IPS-NIHi7 (cell line): ENCODE measurements at regions not wholly inside any gene's neighbourhood (a gene's known extent, or its start where the extent isn't known, plus 50 kb on each side); places are given as distances from the start of the nearest gene placed in this dataset.
"Not testable (repeated sequence)": the region's sequence is repeated elsewhere in the genome, so short reads cannot be mapped to it uniquely, and the experiment has no call there.

Experiments
- DNase-seq: peaks from one replicate; pipeline ENCODE4 v3.0.0; 2012; ENCODE audit warnings: mixed read lengths; ENCODE audit errors: extremely low spot score

DNA sequence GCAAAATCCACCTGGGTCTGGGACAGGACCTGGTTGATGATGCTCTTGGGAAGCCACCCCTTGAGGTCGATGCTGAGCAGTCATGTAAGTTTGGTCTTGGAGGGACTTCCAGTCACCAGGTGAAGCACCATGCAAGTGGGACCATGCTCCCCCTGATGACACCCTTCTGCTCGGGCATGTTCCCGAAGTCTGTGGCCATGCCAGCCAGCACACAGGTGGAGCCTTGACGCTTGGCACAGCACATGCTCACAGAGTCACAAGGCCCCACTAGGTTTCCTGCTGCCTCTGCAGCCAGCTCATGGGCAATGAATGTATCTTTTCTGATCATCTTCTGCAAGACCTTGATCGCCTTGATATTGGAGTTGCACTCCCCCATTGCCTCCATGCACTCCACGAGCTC, 1920.2 kb downstream of the PCDH9 start:
- DNase-seq = no peak

DNA sequence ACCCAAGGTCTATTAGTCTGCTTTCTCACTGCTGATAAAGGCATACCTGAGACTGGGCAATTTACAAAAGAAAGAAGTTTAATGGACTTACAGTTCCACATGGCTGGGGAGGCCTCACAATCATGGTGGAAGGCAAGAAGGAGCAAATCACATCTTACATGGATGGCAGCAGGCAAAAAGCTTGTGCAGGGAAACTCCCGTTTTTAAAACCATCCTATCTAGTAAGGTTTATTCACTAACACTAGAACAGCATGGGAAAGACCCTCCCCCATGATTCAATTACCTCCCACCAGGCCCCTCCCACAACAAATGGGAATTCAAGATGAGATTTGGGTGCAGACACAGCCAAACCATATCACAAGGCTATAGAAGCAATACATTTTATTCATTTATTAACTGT, 1921.4 kb downstream of the PCDH9 start:
- DNase-seq = not testable (repeated sequence)

DNA sequence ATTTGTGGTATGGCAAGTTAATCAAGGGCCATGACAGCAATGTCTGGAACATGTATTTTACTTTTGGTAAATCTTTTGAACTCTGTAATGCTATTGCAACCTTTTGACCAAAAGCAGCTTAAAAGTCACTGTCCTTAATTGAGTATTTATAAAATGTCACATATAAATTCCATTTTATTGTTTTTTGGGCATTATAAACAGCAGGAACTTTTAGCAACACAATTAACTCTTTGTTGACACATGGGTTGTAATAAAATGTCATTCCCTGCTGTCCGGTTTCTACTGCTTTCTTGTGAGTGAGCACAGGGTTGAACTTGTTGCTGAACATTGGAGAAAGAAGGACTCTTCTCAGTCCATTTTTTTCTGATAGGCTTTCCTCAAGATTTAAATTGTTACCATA, 1923.1 kb downstream of the PCDH9 start:
- DNase-seq = no peak

DNA sequence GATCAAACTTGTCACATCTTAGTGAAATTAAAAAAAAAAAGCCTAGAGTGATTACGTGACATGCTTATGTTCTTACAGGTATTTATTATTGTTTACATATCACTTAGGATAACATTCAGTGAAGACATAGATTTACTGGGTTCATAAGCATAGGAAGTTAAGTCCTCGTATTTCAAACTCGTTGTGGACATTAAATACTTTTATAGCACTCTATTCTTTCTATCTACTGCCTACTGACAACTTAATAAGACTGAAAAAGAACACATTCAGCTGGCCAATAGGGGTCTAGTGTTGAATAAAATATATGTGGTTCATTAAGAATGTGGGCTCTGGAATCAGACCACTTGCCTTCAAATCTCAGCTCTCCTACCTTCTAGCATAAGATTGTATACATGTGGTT, 1927.4 kb downstream of the PCDH9 start:
- no peak for DNase-seq

DNA sequence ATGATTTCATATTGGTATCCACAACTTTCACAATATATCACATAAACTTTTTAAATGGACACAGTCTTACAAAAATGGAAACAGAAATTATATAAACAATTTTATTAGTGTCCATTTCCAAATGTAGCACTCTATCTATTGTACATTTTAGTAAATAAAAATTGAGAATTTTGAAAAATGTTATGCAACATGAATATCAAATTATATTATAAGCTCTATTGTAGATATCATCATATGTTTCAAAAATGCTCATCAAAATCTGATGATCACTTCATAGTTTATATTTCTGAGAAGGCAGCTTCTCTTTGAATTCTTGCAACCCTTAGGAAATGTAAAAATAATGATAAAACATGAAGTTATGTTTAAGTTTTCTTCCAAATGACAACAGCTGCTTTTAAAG, 1928.6 kb downstream of the PCDH9 start:
- DNase-seq = no peak

DNA sequence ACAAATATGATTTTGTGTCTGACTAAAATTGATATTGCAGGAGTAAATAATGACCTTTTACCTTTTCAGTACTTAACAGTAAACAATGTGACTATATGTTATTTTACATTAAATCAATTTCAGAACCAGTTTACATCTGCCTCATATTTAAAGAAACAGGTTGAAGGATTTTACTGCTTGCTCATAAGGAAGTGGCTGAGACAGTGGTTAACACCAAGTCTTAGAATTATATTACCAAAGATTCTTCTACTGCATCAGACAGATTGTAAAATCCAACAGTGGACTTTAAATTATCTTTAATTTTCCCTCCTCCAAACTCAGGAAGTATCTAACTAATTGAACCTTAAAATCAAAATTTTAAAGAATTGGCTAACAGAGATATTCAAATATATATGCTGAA, 1929.9 kb downstream of the PCDH9 start:
- DNase-seq = no peak

DNA sequence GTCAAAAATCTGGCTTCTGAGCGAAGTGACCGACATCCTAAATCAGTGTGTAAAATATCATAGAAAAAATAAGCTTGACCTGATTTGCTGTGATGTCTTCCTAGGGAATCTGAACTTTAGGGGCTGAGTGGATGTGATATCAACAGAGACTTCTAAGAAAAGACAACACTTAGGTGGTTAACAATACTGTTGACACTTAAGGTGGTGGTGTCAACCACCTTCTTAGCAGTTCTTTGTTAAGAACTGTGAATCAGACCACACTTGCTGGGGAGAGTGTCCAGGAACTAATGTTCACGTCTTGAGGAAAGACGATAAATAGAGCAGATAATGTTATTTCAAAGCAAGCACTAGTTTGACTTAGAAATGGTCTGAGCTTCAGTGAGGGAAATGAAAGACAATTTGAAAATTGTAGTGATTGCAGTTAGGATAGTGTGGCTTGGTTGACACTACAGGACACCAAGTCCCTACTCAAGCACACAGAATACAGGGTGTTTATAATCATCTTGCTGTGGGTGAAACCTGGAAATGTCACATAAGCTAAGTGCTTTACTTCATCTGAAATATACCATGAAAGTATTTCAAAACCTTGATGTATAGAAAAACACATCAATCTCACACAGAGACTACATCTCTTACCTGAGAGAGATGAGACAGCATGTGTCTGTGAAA, 1936.5 kb downstream of the PCDH9 start:
- DNase-seq = no peak

DNA sequence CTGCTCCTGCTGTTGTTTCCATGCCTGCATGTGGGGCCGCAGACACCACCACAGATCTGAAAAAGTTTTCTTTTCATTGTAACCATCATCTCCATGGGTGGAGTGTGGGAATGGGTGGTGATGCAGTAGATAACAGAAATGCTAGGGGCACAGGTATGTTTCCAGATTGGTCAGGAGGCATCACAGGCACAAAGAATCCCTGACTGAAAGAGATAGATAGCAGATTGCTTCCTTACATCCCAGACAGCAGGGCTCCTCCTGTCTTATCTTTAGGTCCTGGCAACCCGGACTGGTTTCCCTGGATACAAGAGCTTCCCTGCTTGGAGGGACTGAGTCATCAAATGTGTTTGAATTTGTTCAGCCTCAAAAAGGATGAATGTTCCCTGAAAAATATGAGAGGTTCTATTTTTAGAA, 1937.6 kb downstream of the PCDH9 start:
- peak; percentile 49 for DNase-seq

DNA sequence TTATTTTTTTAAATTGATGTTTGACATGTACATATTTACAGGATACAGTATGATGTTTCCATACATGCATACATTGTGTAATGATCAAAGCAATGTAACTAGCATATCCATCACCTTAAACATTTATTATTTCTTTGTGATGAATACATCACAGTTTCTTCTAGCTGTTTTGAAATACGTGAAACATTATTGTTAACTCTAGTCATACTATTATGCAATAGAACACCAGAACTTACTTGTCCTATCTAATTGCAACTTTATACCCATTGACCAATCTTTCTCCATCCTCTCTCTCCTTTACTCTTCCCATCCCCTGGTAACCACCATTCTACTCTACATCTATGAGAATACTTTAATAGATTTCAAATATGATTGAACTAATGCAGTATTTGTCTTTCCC, 1942.7 kb downstream of the PCDH9 start:
- no peak for DNase-seq

DNA sequence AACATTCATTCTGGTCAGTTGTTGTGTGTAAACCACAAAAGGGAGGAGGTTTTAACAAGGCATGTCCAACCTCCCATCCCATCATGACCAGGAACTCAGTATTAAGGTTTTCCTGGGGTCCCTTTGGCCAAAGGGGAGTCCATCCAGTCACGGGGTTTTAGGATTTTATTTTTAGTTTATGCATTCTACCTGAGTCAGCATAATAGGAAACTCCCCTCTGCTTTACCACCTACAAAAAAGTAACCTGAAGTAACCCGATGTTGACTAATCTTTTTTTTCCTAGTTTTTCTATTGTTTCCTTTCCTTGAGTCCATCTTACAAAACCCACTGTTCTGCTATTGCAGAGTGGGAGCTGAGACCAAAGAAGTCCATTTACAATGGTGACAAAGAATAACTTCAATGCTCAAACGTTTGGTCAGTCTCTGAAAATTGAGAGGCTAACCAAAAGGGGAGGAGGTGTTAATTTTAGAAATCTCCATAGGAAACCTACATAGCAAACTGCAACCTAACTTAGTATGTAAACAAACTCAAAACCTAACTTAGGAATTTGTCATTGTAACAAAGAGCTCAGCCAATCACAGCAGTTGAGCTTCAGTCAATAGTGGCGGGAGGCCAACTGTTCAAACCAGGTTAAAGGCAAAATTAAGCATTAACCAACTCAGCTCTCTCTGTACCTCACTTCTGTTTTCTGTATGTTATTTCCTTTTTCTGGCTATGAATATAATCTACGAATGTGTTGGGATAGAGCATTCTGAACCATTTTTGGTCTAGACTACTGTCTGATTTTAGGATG, 1954.1 kb downstream of the PCDH9 start:
- no peak for DNase-seq

DNA sequence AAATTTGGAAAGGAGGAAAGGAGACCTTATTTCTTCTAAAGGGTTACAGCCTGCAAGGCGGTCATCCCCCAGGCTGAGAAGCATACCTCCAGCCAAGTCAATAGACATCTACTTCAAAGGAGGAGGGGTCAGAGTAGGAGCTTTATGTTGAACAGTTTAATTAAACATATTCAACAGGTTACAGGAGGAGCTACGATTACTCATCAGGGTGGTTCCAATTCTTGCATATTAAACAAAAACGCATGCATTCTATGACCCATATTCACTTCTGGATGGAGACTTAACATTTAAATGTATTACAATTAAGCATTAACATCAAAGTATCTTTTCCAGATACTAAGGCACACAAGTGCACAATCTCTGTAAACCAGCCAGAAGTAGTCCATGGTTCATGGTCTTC, 1955.0 kb downstream of the PCDH9 start:
- DNase-seq = no peak

DNA sequence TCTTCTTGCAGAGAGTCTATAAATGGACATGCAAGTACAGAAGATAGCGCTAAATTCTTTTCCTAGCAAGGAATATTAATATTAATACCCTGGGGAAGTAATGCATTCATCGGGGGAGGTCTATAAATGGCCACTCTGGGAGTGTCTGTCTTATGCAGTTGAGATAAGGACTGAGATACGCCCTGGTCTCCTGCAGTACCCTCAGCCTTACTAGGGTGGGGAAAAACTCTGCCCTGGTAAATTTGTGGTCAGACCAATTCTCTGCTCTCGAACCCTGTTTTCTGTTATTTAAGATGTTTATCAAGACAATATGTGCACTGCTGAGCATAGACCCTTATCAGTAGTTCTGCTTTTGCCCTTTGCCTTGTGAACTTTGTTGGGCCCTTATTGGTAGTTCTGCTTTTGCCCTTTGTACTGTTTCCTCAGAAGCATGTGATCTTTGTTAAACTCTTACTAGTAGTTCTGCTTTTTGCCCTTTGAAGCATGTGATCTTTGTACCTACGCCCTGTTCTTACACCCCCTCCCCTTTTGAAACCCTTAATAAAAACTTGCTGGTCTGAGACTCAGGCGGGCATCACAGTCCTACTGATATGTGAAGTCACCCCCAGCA, 1956.2 kb downstream of the PCDH9 start:
- not testable (repeated sequence) for DNase-seq

DNA sequence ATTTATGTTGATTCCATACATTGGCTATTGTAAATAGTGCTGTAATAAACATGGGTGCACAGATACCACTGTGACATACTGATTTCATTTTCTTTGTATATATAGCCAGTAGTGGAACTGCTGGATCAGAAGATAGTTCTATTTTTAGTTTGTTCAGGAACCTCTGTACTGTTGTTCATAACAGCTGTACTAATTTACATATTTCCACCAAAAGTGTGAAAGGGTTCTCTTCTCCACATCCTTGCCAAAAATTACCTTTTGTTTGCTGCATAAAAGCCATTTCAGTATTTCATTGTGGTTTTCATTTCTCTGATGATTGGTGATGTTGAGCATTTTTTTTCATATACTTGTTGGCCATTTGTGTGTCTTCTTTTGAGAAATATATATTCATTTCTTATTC, 1962.1 kb downstream of the PCDH9 start:
- DNase-seq = no peak

DNA sequence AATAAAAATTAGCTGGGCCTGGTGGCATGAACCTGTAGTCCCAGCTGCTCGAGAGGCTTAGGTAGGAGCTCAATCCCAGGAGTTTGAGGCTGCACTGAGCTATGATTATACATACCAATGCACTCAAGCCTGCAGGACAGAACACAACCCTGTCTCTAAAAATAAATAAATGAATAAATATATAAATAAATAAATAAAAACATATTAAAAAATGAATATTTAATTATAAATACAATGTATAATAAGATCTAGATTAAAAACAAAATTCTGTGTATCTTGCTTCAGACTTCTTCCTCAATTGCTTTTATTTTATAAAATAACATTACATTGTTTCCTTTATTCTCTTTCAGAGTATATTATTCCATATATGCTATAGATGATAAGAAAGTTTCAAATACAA, 1964.1 kb downstream of the PCDH9 start:
- DNase-seq = no peak

DNA sequence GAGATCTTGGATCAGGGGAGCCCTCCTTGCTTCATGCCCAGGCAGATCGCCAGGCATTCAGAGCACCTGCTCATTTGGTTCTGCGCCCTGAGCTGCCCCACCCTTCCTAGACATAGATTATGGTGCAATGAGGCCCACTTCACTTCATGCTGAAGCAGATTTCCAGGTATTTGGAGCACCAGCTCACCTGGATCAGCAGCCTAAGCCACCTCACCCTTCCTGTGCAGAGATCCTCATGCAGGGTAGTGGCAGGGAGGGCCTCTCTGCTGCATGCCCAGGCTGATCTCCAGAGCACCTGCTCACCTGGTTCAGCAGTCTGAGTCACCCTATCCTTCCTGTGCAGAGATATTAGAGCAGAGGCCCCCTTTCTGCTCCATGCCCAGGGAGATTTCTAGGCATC, 1966.1 kb downstream of the PCDH9 start:
- no peak for DNase-seq

DNA sequence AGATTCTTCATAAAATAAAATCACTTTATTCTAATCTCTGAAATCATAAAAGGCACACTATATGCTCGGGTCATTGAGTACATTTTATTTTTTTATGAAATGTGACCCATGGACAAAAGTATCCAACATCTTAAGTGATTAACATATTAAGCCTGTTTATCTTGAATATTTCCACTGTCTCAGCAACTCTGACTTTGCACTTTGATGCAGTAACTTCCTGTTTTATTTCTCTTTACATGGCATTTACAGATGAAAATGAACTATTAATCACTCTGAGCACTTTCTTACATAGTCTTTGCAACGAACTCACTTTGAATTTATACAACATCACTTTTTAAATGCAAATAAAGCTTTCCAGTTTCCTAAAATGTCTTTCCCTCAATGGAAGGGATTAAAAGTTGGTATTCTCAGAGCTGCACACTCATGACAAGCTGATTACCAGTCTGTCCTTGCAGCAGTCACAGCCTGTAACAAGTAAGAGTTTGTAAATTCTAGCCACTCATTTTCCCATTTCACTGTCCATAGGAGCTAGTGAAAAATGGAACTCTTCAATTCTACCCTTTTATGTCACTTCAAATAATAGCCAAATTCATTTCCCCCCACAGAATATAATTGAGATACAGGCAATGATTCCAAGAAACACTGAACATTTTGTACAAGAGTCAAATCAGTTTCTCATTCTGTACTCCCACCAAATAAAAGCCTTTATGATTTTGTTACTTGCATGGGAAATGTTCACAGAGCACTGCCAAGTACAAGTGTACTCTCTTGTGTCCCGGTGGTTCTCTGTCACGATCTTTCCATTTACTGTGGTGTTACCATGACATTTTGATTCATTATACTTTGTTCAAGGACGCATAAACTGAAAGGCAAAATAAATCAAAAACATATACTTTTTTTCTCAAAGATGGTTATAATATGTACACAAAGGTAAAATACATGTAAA, 1968.9 kb downstream of the PCDH9 start:
- DNase-seq = no peak

DNA sequence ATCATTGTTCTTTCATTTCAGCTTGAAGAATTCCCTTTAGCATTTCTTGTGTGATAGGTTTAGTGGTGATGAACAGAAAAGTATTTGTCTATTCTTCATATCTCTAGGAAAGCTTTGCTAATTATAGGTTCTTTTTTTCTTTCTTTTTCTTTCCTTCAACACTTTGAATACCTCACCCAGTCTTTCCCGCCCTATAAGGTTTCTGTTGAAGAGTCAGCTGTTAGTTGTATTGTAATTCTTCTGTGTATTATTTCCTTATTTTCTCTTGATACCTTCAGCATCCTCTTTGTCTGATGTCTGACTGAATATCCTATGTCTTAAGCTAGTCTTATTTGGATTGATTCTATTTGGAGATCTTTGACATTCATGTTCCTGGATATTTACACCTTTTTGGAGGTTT, 1989.4 kb downstream of the PCDH9 start:
- DNase-seq = no peak

DNA sequence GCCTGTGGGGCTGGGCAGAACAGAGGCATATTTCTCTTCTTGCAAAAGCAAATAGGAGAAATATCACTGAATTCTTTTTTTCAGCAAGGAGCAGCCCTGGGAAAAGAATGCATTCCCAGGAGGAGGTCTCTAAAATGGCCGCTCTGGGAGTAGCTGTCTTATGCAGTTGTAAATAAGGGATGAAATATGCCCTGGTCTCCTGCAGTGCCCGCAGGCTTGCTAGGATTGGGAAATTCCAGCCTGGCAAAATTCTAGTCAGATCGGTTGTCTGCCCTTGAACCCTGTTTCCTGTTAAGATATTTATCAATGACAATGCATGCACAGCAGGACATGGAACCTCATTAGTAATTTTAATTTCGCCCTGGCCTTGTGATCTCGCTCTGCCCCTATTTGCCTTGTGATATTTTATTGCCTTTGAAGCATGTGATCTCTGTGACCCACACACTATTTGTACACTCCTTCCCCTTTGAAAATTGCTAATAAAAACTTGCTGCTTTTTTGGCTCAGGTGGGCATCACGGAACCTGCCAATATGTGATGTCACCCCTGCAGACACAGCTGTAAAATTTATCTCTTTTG, 1993.2 kb downstream of the PCDH9 start:
- DNase-seq = no peak

DNA sequence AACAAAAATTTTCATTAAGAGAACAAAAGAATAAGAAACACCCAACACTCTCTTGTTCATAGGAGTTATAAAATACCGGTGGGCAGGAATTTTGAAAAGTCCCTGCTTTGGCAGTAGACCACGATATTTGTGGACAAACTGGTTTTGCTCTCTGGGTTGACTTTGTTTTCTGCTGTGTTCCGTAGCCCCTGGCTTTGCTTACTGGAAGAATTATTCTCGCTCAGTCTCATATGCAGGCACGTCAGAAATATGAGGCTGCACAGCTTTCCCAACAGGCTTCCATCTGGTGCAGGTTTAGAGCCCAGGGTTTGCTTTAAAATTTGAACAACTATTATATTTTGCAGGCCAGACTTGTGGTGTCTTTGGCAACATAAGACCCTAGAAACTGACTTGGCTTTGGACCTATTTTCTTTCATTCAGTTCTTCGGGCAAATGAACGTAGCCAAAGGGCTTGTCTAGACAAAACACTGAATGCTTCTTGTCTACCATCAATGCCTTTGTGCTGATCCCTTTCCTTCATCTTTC, 2012.6 kb downstream of the PCDH9 start:
- DNase-seq = no peak

DNA sequence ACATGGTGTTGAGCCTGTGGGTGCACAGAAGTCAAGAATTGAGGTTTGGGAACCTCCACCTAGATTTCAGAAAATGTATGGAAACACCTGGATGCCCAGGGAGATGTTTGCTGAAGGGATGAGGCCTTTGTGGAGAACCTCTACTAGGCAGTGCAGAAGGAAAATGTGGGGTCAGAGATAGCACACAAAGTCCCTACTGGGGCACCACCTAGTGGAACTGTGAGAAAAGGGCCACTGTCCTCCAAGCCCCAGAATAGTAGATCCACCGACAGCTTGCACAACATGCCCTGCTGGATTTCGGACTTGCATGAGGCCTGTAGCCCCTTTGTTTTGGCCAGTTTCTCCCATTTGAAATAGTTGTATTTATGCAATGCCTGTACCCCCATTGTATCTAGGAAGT, 2027.3 kb downstream of the PCDH9 start:
- not testable (repeated sequence) for DNase-seq

DNA sequence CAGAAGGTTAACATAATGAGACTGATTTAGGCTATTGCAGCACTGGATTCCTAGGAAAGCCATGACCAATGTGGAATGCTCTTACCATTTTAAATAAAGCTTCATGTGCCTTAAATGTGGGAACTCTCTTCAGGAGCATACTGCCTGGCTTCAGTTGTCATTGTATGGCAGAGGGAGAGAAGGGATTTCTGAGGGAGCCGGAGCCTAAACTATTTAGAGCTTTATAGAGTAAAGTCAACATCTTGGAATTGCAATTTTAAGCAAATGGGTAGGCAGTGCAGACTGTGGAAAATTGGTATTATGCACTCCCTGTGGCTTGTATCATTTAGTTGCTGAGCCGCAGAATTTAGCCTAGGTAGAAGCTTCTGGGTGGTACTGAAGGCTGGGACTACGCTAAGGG, 2041.4 kb downstream of the PCDH9 start:
- no peak for DNase-seq
